Motor neuron (in vitro differentiated cells): ENCODE measurements at regions not wholly inside any gene's neighbourhood (a gene's known extent, or its start where the extent isn't known, plus 50 kb on each side); places are given as distances from the start of the nearest gene placed in this dataset.

ENCODE experiments used
- ATAC-seq, 8 experiments: fragments of 200-7000 bp; cut with Tn5 transposase; replicated peaks in 6 of 8; 2 replicates each; pipeline ENCODE4 v1.8.0; 2021; ENCODE audit warnings: mild to moderate bottlenecking in 8 of 8, moderate library complexity in 8 of 8
- H3K27ac ChIP-seq, 2 donors: fragments of 250-450 bp; sonication (Bioruptor Pico); 2 replicates each; pipeline ENCODE4 v1.9.0; 2021; ENCODE audit warnings: antibody characterized with exemption in 2 of 2, mild to moderate bottlenecking in 2 of 2, moderate library complexity in 1 of 2
- H3K4me1 ChIP-seq, 2 donors: fragments of 250-450 bp; sonication (Bioruptor Pico); replicated peaks in 1 of 2; 2 replicates each; pipeline ENCODE4 v1.6.1; 2021; ENCODE audit warnings: antibody characterized with exemption in 2 of 2, mild to moderate bottlenecking in 2 of 2, moderate library complexity in 1 of 2
- H3K4me3 ChIP-seq, 5 donors: fragments of 250-450 bp; sonication (Bioruptor Pico); 2 replicates each; pipeline ENCODE4 v1.9.0; 2021; ENCODE audit warnings: antibody characterized with exemption in 5 of 5, mild to moderate bottlenecking in 5 of 5, moderate library complexity in 4 of 5
- WGBS, 10 experiments: fragments of 450-650 bp; shearing (Covaris generic); methylation state at CpG; one replicate each; pipeline ENCODE4 v1.0.0; 2022; 5-methylcytosine and 5-hydroxymethylcytosine counted together
- in situ Hi-C, 9 experiments: fragments of 400-800 bp; cut with MboI; loops; one replicate each; pipeline ENCODE4 v1.15.0; 2021; ENCODE audit warnings: low sequenced_read_pairs in 9 of 9, low pct_unique_long_range_greater_than_20kb in 2 of 9; ENCODE audit not compliant: unreplicated experiment in 9 of 9

GRCh38 chr7:1329966-1330800, 97.5 kb downstream of the UNCX start:
- in situ Hi-C loops, result no loop called here
- 18 to 100% (median 60%) methylated on average over 1 to 11 of the region's 38 CpGs; no CpG with 5 or more reads in 1 of the 10 experiments for WGBS, 10 experiments
- Histone ChIP-seq H3K4me3 (no peak overlapping the region), H3K4me1 (no peaks in the 10 kb centered on the region), H3K27ac (no peak overlapping the region)
- ATAC-seq, result no peak

GRCh38 chr7:1330801-1331425, 98.2 kb downstream of the UNCX start:
- WGBS, 10 experiments, result 42 to 90% (median 81%) methylated on average over 3 to 6 of the region's 39 CpGs; no CpG with 5 or more reads in 7 of the 10 experiments
- Histone ChIP-seq H3K4me3 (no peak overlapping the region), H3K4me1 (no peaks in the 10 kb centered on the region), H3K27ac (no peak overlapping the region)
- in situ Hi-C loops, result no loop called here
- no peak for ATAC-seq

DNA sequence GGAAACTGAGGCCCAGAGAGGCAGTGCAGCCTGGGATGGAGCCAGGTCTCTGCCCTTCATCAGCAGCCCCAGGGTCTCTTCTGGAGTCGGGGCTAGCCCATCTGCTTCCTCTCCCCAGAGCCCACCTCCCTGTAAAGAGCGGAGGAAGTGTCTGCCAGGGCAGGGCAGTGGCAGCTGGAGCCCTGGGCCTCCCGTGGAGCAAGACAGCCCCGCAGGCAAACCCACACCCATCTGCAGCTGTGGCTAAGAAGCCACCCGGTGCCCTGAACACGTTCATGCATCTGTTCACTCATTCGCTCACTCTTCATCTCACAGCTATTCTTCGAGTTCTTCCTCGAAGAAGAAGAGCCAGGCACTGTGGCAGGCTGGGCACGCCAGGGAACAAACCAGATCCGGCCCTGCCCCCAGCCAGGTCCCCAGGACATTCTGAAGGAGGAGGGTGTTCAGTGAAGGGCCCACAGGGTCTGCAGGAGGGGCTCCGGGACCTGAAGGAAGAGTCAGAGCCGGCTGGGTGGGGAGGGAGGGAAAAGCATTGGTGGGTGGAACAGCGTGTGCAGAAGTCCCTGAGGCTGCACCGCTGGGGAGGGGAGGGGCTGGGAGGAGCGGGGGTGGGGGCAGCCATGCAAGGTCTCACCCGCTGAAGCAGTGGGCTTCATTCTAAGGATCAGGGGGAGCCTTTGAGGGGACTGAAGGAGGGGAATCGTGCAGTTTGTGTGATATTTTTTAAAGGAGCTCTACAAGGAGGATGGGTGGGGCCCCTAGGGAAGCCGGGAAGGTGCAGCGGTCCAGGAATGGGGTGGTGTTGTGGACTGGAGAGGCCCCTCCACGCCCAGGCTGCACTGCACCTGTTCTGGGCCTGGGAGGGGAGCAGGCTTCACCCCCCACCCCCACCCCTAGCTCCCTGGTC, 99.1 kb downstream of the UNCX start:
- WGBS, 10 experiments, result 0 to 85% (median 43%) methylated on average over 1 to 4 of the region's 21 CpGs; no CpG with 5 or more reads in 6 of the 10 experiments
- no peaks in the 10 kb centered on the region for H3K4me1 ChIP-seq
- ATAC-seq, result peak in 2 of 8 experiments; percentile 43 to 56
- H3K4me3 ChIP-seq, result no peak overlapping the region
- in situ Hi-C loops, result no loop called here
- H3K27ac ChIP-seq, result no peak overlapping the region

- H3K4me3 ChIP-seq, result no peak overlapping the region
- no peak overlapping the region for H3K27ac ChIP-seq
- 15 to 100% (median 88%) methylated on average over 1 to 3 of the region's 3 CpGs; no CpG with 5 or more reads in 1 of the 10 experiments for WGBS, 10 experiments
- ATAC-seq, result no peak
- peaks cover 4 to 10% of the 10 kb centered on the region in 2 donors for H3K4me1 ChIP-seq
- in situ Hi-C loops, result no loop called here
Observed at GRCh38 chr7:1336509-1336908, 103.8 kb downstream of the UNCX start.

DNA sequence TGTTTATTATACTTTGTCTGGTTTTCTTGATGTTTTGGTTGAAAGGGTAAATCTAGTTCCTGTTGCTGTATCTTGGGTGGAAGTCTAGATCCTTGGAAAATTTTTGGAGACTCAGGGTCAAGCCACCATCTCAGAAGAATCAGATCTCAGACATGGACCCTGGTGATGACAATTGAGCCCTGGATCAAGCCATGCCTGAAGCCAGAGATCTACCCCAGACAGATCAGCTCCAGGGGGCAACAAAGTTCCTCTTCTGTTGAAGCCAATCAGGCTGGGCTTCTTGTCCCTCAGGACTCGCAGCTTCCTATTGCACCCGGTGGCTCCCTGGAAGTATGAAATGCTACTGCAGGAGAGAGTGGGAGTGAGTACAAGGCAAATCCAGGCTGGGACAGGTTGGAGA, 106.9 kb downstream of the UNCX start:
- in situ Hi-C loops, result no loop called here
- Histone ChIP-seq H3K4me1 (peaks cover 4 to 17% of the 10 kb centered on the region in 2 donors), H3K27ac (no peak overlapping the region), H3K4me3 (no peak overlapping the region)
- no peak for ATAC-seq
- 60 to 100% (median 86%) methylated on average over 1 to 2 of the region's 2 CpGs; no CpG with 5 or more reads in 6 of the 10 experiments for WGBS, 10 experiments

DNA sequence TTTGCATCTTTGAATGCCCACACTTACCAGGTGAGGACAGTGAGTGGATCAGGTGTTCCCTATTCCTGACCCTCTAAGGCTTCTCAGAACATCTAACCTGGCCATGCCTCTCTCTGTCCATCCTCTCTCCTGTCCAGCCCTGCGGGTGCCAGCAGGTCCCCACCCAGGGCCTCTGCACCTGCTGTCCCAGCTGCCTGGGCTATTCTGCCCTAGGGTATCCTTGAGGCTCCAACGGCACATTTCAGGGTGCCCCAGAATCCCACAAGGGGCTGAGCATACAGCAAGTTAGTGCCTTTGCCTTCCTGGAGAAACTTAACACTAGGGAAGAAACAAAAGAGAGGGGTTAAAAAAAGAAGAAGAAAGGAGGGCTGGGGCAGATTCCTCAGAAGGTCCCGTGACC, 107.4 kb downstream of the UNCX start:
- H3K4me3 ChIP-seq, result no peak overlapping the region
- WGBS, 10 experiments, result 33 to 100% (median 83%) methylated on average over 1 to 3 of the region's 3 CpGs; no CpG with 5 or more reads in 7 of the 10 experiments
- ATAC-seq, result no peak
- peaks cover 4 to 17% of the 10 kb centered on the region in 2 donors for H3K4me1 ChIP-seq
- H3K27ac ChIP-seq, result no peak overlapping the region
- in situ Hi-C loops, result no loop called here

GRCh38 chr7:1340461-1341360, 108.0 kb downstream of the UNCX start:
- Histone ChIP-seq H3K4me1 (peaks cover 4 to 17% of the 10 kb centered on the region in 2 donors), H3K27ac (no peak overlapping the region), H3K4me3 (no peak overlapping the region)
- 20 to 80% (median 39%) methylated on average over 1 to 10 of the region's 29 CpGs; no CpG with 5 or more reads in 5 of the 10 experiments for WGBS, 10 experiments
- in situ Hi-C loops, result no loop called here
- ATAC-seq, result peak in 5 of 8 experiments; percentile 29 to 73 (median 46)

GRCh38 chr7:1341361-1342089, 108.9 kb downstream of the UNCX start:
- peak in 5 of 8 experiments; percentile 39 to 82 (median 57) for ATAC-seq
- no peak overlapping the region for H3K4me3 ChIP-seq
- peaks cover 4 to 17% of the 10 kb centered on the region in 2 donors for H3K4me1 ChIP-seq
- peak overlapping the region in 1 of 2 donors; percentile 36 for H3K27ac ChIP-seq
- in situ Hi-C loops, result no loop called here
- WGBS, 10 experiments, result 71% methylated on average over 9 of the region's 20 CpGs; no CpG with 5 or more reads in 9 of the 10 experiments

GRCh38 chr7:1342090-1342640, 109.5 kb downstream of the UNCX start:
- no CpG with 5 or more reads among the region's 12 CpGs for WGBS, 10 experiments
- Histone ChIP-seq H3K4me3 (no peak overlapping the region), H3K27ac (no peak overlapping the region), H3K4me1 (peaks cover 4 to 17% of the 10 kb centered on the region in 2 donors)
- ATAC-seq, result peak in 1 of 8 experiments; percentile 12
- in situ Hi-C loops, result no loop called here

DNA sequence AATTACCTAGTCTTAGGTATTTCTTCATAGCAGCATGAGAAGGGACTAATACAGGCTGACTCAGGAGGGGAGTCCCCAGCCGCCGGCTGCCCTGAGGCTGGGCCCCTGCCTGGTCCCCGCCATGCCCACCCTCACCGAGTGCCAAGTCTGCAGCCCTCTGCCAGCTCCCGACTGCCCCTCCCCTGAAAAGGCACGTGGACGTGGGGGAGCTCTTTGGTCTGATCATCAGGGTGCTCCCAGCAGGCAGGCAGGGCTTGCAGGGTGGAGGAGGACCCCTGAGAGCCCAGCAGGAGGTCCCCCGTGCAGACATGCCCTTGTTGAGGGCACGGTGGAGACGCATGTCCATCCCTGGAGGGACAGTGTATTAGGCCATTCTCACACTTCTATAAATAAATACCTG, 110.9 kb downstream of the UNCX start:
- 80% methylated on average over 1 to 2 of the region's 10 CpGs; no CpG with 5 or more reads in 8 of the 10 experiments for WGBS, 10 experiments
- Histone ChIP-seq H3K4me3 (no peak overlapping the region), H3K4me1 (peaks cover 4 to 17% of the 10 kb centered on the region in 2 donors), H3K27ac (no peak overlapping the region)
- ATAC-seq, result no peak
- in situ Hi-C loops, result no loop called here

- H3K27ac ChIP-seq, result no peak overlapping the region
- in situ Hi-C loops, result no loop called here
- ATAC-seq, result no peak
- peaks cover 4 to 17% of the 10 kb centered on the region in 2 donors for H3K4me1 ChIP-seq
- H3K4me3 ChIP-seq, result no peak overlapping the region
- 20 to 82% (median 45%) methylated on average over 1 to 10 of the region's 12 CpGs; no CpG with 5 or more reads in 7 of the 10 experiments for WGBS, 10 experiments
Observed at GRCh38 chr7:1344421-1344820, 111.7 kb downstream of the UNCX start.
